Neural cell (in vitro differentiated cells): ENCODE measurements at regions not wholly inside any gene's neighbourhood (a gene's known extent, or its start where the extent isn't known, plus 50 kb on each side); places are given as distances from the start of the nearest gene placed in this dataset.

Experiments
- H2AFZ ChIP-seq: fragments of 200-600, 300-800 bp; sonication (generic), shearing (Covaris generic); 2 replicates; pipeline ENCODE4 v1.6.0; 2014; ENCODE audit warnings: low read depth, mild to moderate bottlenecking, antibody characterized with exemption, low read length, moderate library complexity
- H3F3A ChIP-seq: fragments of 200-600 bp; shearing (Covaris generic); 2 replicates; pipeline ENCODE4 v1.6.1; 2016; ENCODE audit warnings: mild to moderate bottlenecking, moderate library complexity, mixed read lengths, antibody characterized with exemption, low read length; ENCODE audit not compliant: insufficient read depth, poor library complexity, severe bottlenecking
- H3K27ac ChIP-seq: fragments of 200-600, 300-800 bp; sonication (generic), shearing (Covaris generic); 2 replicates; pipeline ENCODE4 v1.5.1; 2014; ENCODE audit warnings: mild to moderate bottlenecking, low read length, moderate library complexity
- H3K27me3 ChIP-seq: fragments of 300-800, 200-600 bp; sonication (generic), shearing (Covaris generic); 2 replicates; pipeline ENCODE4 v1.6.0; 2014; ENCODE audit warnings: mild to moderate bottlenecking, low read depth, low read length, moderate library complexity; ENCODE audit not compliant: insufficient read depth
- H3K36me3 ChIP-seq: fragments of 300-800, 200-600 bp; sonication (generic), shearing (Covaris generic); 2 replicates; pipeline ENCODE4 v1.5.1; 2014; ENCODE audit warnings: mild to moderate bottlenecking, antibody characterized with exemption, low read length, moderate library complexity; ENCODE audit not compliant: insufficient read depth
- H3K4me2 ChIP-seq: fragments of 300-800, 200-600 bp; sonication (generic), shearing (Covaris generic); 2 replicates; pipeline ENCODE4 v1.6.0; 2014; ENCODE audit warnings: mild to moderate bottlenecking, low read length
- H3K4me3 ChIP-seq: fragments of 300-800, 200-600 bp; sonication (generic), shearing (Covaris generic); 2 replicates; pipeline ENCODE4 v1.5.1; 2014; ENCODE audit warnings: mild to moderate bottlenecking, low read length, moderate library complexity
- H3K79me2 ChIP-seq: fragments of 200-600 bp; shearing (Covaris generic); replicated peaks from 2 replicates; pipeline ENCODE4 v1.6.0; 2014; ENCODE audit warnings: mild to moderate bottlenecking, low read length, moderate library complexity; ENCODE audit not compliant: insufficient read depth
- H3K9ac ChIP-seq: fragments of 300-800, 200-600 bp; sonication (generic), shearing (Covaris generic); 2 replicates; pipeline ENCODE4 v1.6.1; 2016; ENCODE audit warnings: mild to moderate bottlenecking, low read length, mixed read lengths
- H3K9me2 ChIP-seq: fragments of 200-600 bp; shearing (Covaris generic); 2 replicates; pipeline ENCODE4 v1.6.1; 2016; ENCODE audit warnings: mild to moderate bottlenecking, low read length, mixed read lengths; ENCODE audit not compliant: insufficient read depth
- H3K9me3 ChIP-seq: fragments of 200-600, 300-800 bp; sonication (generic), shearing (Covaris generic); 2 replicates; pipeline ENCODE4 v1.6.1; 2016; ENCODE audit warnings: mild to moderate bottlenecking, mixed run types, low read length, moderate library complexity, mixed read lengths
- H4K20me1 ChIP-seq: fragments of 200-600 bp; shearing (Covaris generic); 2 replicates; pipeline ENCODE4 v1.6.1; 2016; ENCODE audit warnings: mild to moderate bottlenecking, mixed run types; ENCODE audit not compliant: insufficient read depth
- CTCF ChIP-seq: fragments of 450-650 bp; IDR thresholded peaks from 2 replicates; pipeline ENCODE4 v1.5.1; 2014; ENCODE audit warnings: antibody characterized with exemption, mild to moderate bottlenecking, moderate library complexity; ENCODE audit not compliant: poor library complexity, severe bottlenecking
- EP300 ChIP-seq: fragments of 450-650 bp; conservative IDR thresholded peaks from 2 replicates; pipeline ENCODE4 v1.6.1; 2014; ENCODE audit warnings: antibody characterized with exemption, mild to moderate bottlenecking, moderate library complexity; ENCODE audit not compliant: poor library complexity, severe bottlenecking
- EZH2 ChIP-seq: fragments of 200-600, 300-800 bp; shearing (Covaris generic), sonication (generic); IDR thresholded peaks from 2 replicates; pipeline ENCODE4 v1.6.1; 2014; ENCODE audit warnings: antibody characterized with exemption, low read length, borderline replicate concordance, mild to moderate bottlenecking; ENCODE audit not compliant: insufficient read depth, poor library complexity, severe bottlenecking
- MXI1 ChIP-seq: fragments of 450-650 bp; conservative IDR thresholded peaks from 2 replicates; pipeline ENCODE4 v1.6.1; 2014; ENCODE audit warnings: antibody characterized with exemption, mild to moderate bottlenecking; ENCODE audit not compliant: poor library complexity, severe bottlenecking
- POLR2AphosphoS5 ChIP-seq: IDR thresholded peaks from 2 replicates; pipeline ENCODE4 v1.6.1; 2012
- RAD21 ChIP-seq: fragments of 450-650 bp; conservative IDR thresholded peaks from 2 replicates; pipeline ENCODE4 v1.6.1; 2014; ENCODE audit warnings: antibody characterized with exemption, mild to moderate bottlenecking, moderate library complexity
- REST ChIP-seq: IDR thresholded peaks from 2 replicates; pipeline ENCODE4 v1.6.1; 2012; ENCODE audit warnings: borderline replicate concordance
- SMC3 ChIP-seq: fragments of 450-650 bp; conservative IDR thresholded peaks from 2 replicates; pipeline ENCODE4 v1.6.1; 2014; ENCODE audit warnings: antibody characterized with exemption, mild to moderate bottlenecking, moderate library complexity; ENCODE audit not compliant: poor library complexity
- TAF1 ChIP-seq: IDR thresholded peaks from 2 replicates; pipeline ENCODE4 v1.6.1; 2012; ENCODE audit warnings: low read depth

- H3K4me2 ChIP-seq = no peak overlapping the region
- H3K4me3 ChIP-seq = no peak overlapping the region
- no peaks in the 10 kb centered on the region for H4K20me1 ChIP-seq
- H3K79me2 ChIP-seq = no peaks in the 10 kb centered on the region
- no peaks in the 10 kb centered on the region for H3K9me3 ChIP-seq
- H3K27ac ChIP-seq = no peak overlapping the region
- no peak overlapping the region for H3K9ac ChIP-seq
- no peaks in the 10 kb centered on the region for H3K36me3 ChIP-seq
- TF ChIP-seq MXI1 = no peak
- TF ChIP-seq CTCF = no peak
- TF ChIP-seq EZH2 = no peak
- no peak for TF ChIP-seq REST
- TF ChIP-seq EP300 = no peak
- TF ChIP-seq RAD21 = no peak
- TF ChIP-seq TAF1 = no peak
- no peak for TF ChIP-seq POLR2AphosphoS5
- TF ChIP-seq SMC3 = no peak
- H3F3A ChIP-seq = no peaks in the 10 kb centered on the region
- H3K9me2 ChIP-seq = no peaks in the 10 kb centered on the region
- no peaks in the 10 kb centered on the region for H3K27me3 ChIP-seq
- H2AFZ ChIP-seq = no peak overlapping the region
Measured at GRCh38 chr12:78802593-78802992, 62.0 kb upstream of the SYT1 start.

GRCh38 chr12:78804262-78804661, 60.3 kb upstream of the SYT1 start:
- TF ChIP-seq MXI1 (no peak), RAD21 (no peak), POLR2AphosphoS5 (no peak), EP300 (no peak), SMC3 (no peak), TAF1 (no peak), CTCF (no peak), EZH2 (no peak), REST (no peak)
- no peaks in the 10 kb centered on the region for H3K36me3 ChIP-seq
- H3K9me2 ChIP-seq = no peaks in the 10 kb centered on the region
- H3K4me2 ChIP-seq = no peak overlapping the region
- no peak overlapping the region for H3K9ac ChIP-seq
- no peaks in the 10 kb centered on the region for H3F3A ChIP-seq
- no peaks in the 10 kb centered on the region for H3K9me3 ChIP-seq
- no peaks in the 10 kb centered on the region for H3K27me3 ChIP-seq
- H4K20me1 ChIP-seq = no peaks in the 10 kb centered on the region
- H3K27ac ChIP-seq = no peak overlapping the region
- H2AFZ ChIP-seq = no peak overlapping the region
- H3K79me2 ChIP-seq = no peaks in the 10 kb centered on the region
- no peak overlapping the region for H3K4me3 ChIP-seq
